HEK293T (cell line): ENCODE measurements at regions not wholly inside any gene's neighbourhood (a gene's known extent, or its start where the extent isn't known, plus 50 kb on each side); places are given as distances from the start of the nearest gene placed in this dataset.

Source experiments
- CTCF ChIA-PET: fragments of 350-600 bp; formaldehyde crosslinking; extraction: SDS; loops from one replicate; lab custom pipeline; 2021; ENCODE audit warnings: antibody characterized with exemption, inconsistent platforms; lab: Yijun Ruan, JAX
- POLR2A ChIA-PET: fragments of 350-600 bp; formaldehyde crosslinking; extraction: SDS; loops from one replicate; lab custom pipeline; 2020; ENCODE audit warnings: antibody characterized with exemption, inconsistent platforms; lab: Yijun Ruan, JAX
- DNase-seq: peaks from one replicate; pipeline ENCODE4 v3.0.0; 2012; ENCODE audit warnings: mixed read lengths; ENCODE audit errors: extremely low spot score
- ARNT ChIP-seq: fragments of 450-650 bp; IDR thresholded peaks from 2 replicates; pipeline ENCODE4 v1.6.1; 2017; ENCODE audit warnings: mild to moderate bottlenecking
- BHLHE40 ChIP-seq: fragments of 450-650 bp; IDR thresholded peaks from 2 replicates; pipeline ENCODE4 v1.6.1; 2016; ENCODE audit warnings: mild to moderate bottlenecking, moderate library complexity, borderline replicate concordance
- CTBP1 ChIP-seq: fragments of 450-650 bp; IDR thresholded peaks from 2 replicates; pipeline ENCODE4 v1.6.1; 2016; ENCODE audit warnings: borderline replicate concordance
- ELF4 ChIP-seq: fragments of 450-650 bp; IDR thresholded peaks from 2 replicates; pipeline ENCODE4 v1.6.1; 2017; ENCODE audit warnings: antibody characterized with exemption
- FOXA1 ChIP-seq: fragments of 450-650 bp; IDR thresholded peaks from 2 replicates; pipeline ENCODE4 v1.6.1; 2016; ENCODE audit warnings: mild to moderate bottlenecking
- FOXK2 ChIP-seq: fragments of 450-650 bp; IDR thresholded peaks from 2 replicates; pipeline ENCODE4 v1.6.1; 2016; ENCODE audit warnings: mild to moderate bottlenecking
- FOXM1 ChIP-seq: fragments of 450-650 bp; IDR thresholded peaks from 2 replicates; pipeline ENCODE4 v1.6.1; 2017; ENCODE audit warnings: mild to moderate bottlenecking, borderline replicate concordance
- HDGF ChIP-seq: fragments of 450-650 bp; IDR thresholded peaks from 2 replicates; pipeline ENCODE4 v1.6.1; 2017; ENCODE audit warnings: antibody characterized with exemption, borderline replicate concordance
- L3MBTL2 ChIP-seq: fragments of 450-650 bp; conservative IDR thresholded peaks from 2 replicates; pipeline ENCODE4 v1.6.1; 2016; ENCODE audit warnings: mild to moderate bottlenecking
- LEF1 ChIP-seq: fragments of 450-650 bp; IDR thresholded peaks from 2 replicates; pipeline ENCODE4 v1.6.1; 2017; ENCODE audit warnings: mild to moderate bottlenecking, borderline replicate concordance
- NFRKB ChIP-seq: fragments of 450-650 bp; IDR thresholded peaks from 2 replicates; pipeline ENCODE4 v1.6.1; 2016; ENCODE audit warnings: mild to moderate bottlenecking, moderate library complexity
- PKNOX1 ChIP-seq: fragments of 450-650 bp; IDR thresholded peaks from 2 replicates; pipeline ENCODE4 v1.6.1; 2016
- SP1 ChIP-seq: fragments of 450-650 bp; IDR thresholded peaks from 2 replicates; pipeline ENCODE4 v1.6.1; 2017
- SUZ12 ChIP-seq: fragments of 450-650 bp; IDR thresholded peaks from 2 replicates; pipeline ENCODE4 v1.6.1; 2016; ENCODE audit warnings: mild to moderate bottlenecking
- TARDBP ChIP-seq: fragments of 450-650 bp; IDR thresholded peaks from 2 replicates; pipeline ENCODE4 v1.6.1; 2016
- ZNF384 ChIP-seq: fragments of 450-650 bp; IDR thresholded peaks from 2 replicates; pipeline ENCODE4 v1.6.1; 2016

- no peak for TF ChIP-seq ZNF384
- TF ChIP-seq CTBP1: no peak
- TF ChIP-seq ARNT: no peak
- TF ChIP-seq TARDBP: no peak
- no peak for TF ChIP-seq SP1
- no peak for TF ChIP-seq LEF1
- TF ChIP-seq FOXM1: no peak
- no peak for TF ChIP-seq BHLHE40
- no peak for TF ChIP-seq SUZ12
- TF ChIP-seq FOXA1: no peak
- no peak for TF ChIP-seq NFRKB
- no peak for TF ChIP-seq HDGF
- no peak for TF ChIP-seq L3MBTL2
- TF ChIP-seq PKNOX1: no peak
- TF ChIP-seq ELF4: no peak
- TF ChIP-seq FOXK2: no peak
- DNase-seq: no peak
- ChIA-PET CTCF (no interaction called here), POLR2A (no interaction called here)
These were observed 289.1 kb downstream of the GJA1 start for GRCh38 chr6:121724576-121724975.

GRCh38 chr6:121726596-121726995, 291.1 kb downstream of the GJA1 start:
- ChIA-PET CTCF (no interaction called here), POLR2A (no interaction called here)
- TF ChIP-seq HDGF (no peak), PKNOX1 (no peak), ZNF384 (no peak), ELF4 (no peak), SP1 (no peak), TARDBP (no peak), SUZ12 (no peak), FOXA1 (no peak)
- no peak for DNase-seq

- ChIA-PET POLR2A (no interaction called here), CTCF (no interaction called here)
- DNase-seq: no peak
- TF ChIP-seq FOXA1 (no peak), BHLHE40 (no peak), CTBP1 (no peak), FOXK2 (no peak), PKNOX1 (no peak), ELF4 (no peak), ZNF384 (no peak)
These were observed 295.2 kb downstream of the GJA1 start for GRCh38 chr6:121730616-121731015.

GRCh38 chr6:121731381-121731780, 295.9 kb downstream of the GJA1 start:
- DNase-seq: no peak
- CTCF ChIA-PET: no interaction called here
- POLR2A ChIA-PET: no interaction called here
- TF ChIP-seq LEF1 (no peak), ELF4 (no peak), BHLHE40 (no peak), SUZ12 (no peak)

GRCh38 chr6:121732641-121733040, 297.2 kb downstream of the GJA1 start:
- POLR2A ChIA-PET: no interaction called here
- CTCF ChIA-PET: no interaction called here
- no peak for TF ChIP-seq CTBP1
- no peak for TF ChIP-seq FOXA1
- no peak for TF ChIP-seq ARNT
- TF ChIP-seq L3MBTL2: no peak
- no peak for TF ChIP-seq ZNF384
- no peak for TF ChIP-seq FOXK2
- TF ChIP-seq ELF4: no peak
- TF ChIP-seq TARDBP: no peak
- TF ChIP-seq SUZ12: no peak
- no peak for TF ChIP-seq BHLHE40
- no peak for TF ChIP-seq LEF1
- DNase-seq: no peak

- TF ChIP-seq L3MBTL2 (no peak), SUZ12 (no peak), FOXK2 (no peak), ZNF384 (no peak), TARDBP (no peak), ARNT (no peak), ELF4 (no peak), LEF1 (no peak), FOXM1 (no peak), FOXA1 (no peak), BHLHE40 (no peak), NFRKB (no peak), SP1 (no peak), CTBP1 (no peak), PKNOX1 (no peak)
- no peak for DNase-seq
- ChIA-PET CTCF (interaction anchor here (0.6 to 0.7 kb wide), 2 partner anchors 17 to 222 kb away, joined by 3 read pairs; no protein-coding TSS in a partner anchor), POLR2A (no interaction called here)
These were observed 297.8 kb downstream of the GJA1 start for GRCh38 chr6:121733234-121733633.
